22Rv1 (cell line): ENCODE measurements at regions not wholly inside any gene's neighbourhood (a gene's known extent, or its start where the extent isn't known, plus 50 kb on each side); places are given as distances from the start of the nearest gene placed in this dataset.

ENCODE experiments used
- H3K27ac ChIP-seq: fragments of 450-650 bp; 2 replicates; pipeline ENCODE4 v1.5.1; 2017
- ZFX ChIP-seq: fragments of 450-650 bp; IDR thresholded peaks from 2 replicates; pipeline ENCODE4 v1.6.1; 2017; ENCODE audit warnings: antibody characterized with exemption, borderline replicate concordance

- no peak overlapping the region for H3K27ac ChIP-seq
- no peak for TF ChIP-seq ZFX
Observed at GRCh38 chr3:90261481-90262433, 1154.3 kb downstream of the EPHA3 start.
